Breast epithelium (tissue), 3 donors: ENCODE measurements at regions not wholly inside any gene's neighbourhood (a gene's known extent, or its start where the extent isn't known, plus 50 kb on each side); places are given as distances from the start of the nearest gene placed in this dataset.

Experiments used
- POLR2A ChIP-seq: fragments of 450-650 bp; IDR thresholded peaks from one replicate; pipeline ENCODE4 v1.6.1; 2016; ENCODE audit warnings: antibody characterized with exemption, mild to moderate bottlenecking, moderate library complexity
- POLR2AphosphoS5 ChIP-seq, 3 donors: sonication (generic); formaldehyde crosslinking; IDR thresholded peaks; one replicate each; pipeline ENCODE4 v1.6.1; 2017; ENCODE audit warnings: antibody characterized with exemption in 3 of 3
- TF ChIP-seq, protein P1 (sequence below), 3 donors: fragments of 450-650 bp; IDR thresholded peaks; one replicate each; pipeline ENCODE4 v1.5.1; 2016 to 2017; ENCODE audit warnings: antibody characterized with exemption in 3 of 3, mild to moderate bottlenecking in 3 of 3, moderate library complexity in 3 of 3

DNA sequence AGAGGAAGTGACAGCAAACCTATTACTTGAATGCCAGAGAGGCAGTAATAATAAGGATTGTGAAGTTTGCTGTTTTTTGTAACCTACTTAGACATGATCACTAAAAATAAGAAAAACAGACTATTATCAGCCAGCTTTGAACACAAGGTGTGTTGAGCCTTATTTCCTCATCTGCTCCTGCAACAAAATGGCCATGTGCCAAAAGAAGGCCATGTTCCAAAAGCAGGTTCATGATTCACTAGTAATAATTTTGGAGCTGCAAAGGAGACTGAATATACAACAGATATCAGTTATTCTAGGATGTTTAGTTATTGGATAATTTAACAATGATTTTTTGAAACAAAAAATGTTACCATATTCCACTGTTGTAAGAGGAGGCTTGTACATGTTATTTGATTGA is 578.7 kb downstream of the SQOR start:
- TF ChIP-seq, protein P1, sequence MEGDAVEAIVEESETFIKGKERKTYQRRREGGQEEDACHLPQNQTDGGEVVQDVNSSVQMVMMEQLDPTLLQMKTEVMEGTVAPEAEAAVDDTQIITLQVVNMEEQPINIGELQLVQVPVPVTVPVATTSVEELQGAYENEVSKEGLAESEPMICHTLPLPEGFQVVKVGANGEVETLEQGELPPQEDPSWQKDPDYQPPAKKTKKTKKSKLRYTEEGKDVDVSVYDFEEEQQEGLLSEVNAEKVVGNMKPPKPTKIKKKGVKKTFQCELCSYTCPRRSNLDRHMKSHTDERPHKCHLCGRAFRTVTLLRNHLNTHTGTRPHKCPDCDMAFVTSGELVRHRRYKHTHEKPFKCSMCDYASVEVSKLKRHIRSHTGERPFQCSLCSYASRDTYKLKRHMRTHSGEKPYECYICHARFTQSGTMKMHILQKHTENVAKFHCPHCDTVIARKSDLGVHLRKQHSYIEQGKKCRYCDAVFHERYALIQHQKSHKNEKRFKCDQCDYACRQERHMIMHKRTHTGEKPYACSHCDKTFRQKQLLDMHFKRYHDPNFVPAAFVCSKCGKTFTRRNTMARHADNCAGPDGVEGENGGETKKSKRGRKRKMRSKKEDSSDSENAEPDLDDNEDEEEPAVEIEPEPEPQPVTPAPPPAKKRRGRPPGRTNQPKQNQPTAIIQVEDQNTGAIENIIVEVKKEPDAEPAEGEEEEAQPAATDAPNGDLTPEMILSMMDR (IDR thresholded peaks at IDR 0.05): no peak
- TF ChIP-seq POLR2AphosphoS5 (IDR thresholded peaks at IDR 0.05) (no peak), POLR2A (no peak)
